ENCODE measurements at regions not wholly inside any gene's neighbourhood (a gene's known extent, or its start where the extent isn't known, plus 50 kb on each side); places are given as distances from the start of the nearest gene placed in this dataset.
"Not testable (repeated sequence)": the region's sequence is repeated elsewhere in the genome, so short reads cannot be mapped to it uniquely, and the experiment has no call there.

- Histone ChIP-seq H3K9me3 (ENCODE audit: low read depth) (no peaks in the 10 kb centered on the region), H3K4me3 (no peak overlapping the region), H3K36me3 (no peaks in the 10 kb centered on the region), H3K27ac (no peak overlapping the region), H3K4me1 (ENCODE audit: low read depth) (no peaks in the 10 kb centered on the region), H3K27me3 (no peaks in the 10 kb centered on the region)
- no peak for DNase-seq (ENCODE audit: low read depth in 1 of 2, low spot score in 1 of 2)
- TF ChIP-seq CTCF (IDR thresholded peaks at IDR 0.05; ENCODE audit: low read depth, low read length), result no peak
Observed at GRCh38 chr6:60891606-60892005, 1394.4 kb downstream of the KHDRBS2 start.

- not testable (repeated sequence) for H3K9me3 ChIP-seq (ENCODE audit: low read depth); H3K27me3 ChIP-seq; H3K4me3 ChIP-seq; H3K27ac ChIP-seq; H3K4me1 ChIP-seq (ENCODE audit: low read depth); DNase-seq (ENCODE audit: low read depth in 1 of 2, low spot score in 1 of 2); H3K36me3 ChIP-seq
Observed at GRCh38 chr6:60877396-60877795, 1408.6 kb downstream of the KHDRBS2 start.

GRCh38 chr6:60870779-60871178, 1415.2 kb downstream of the KHDRBS2 start:
- H3K27me3 ChIP-seq; H3K4me3 ChIP-seq; H3K27ac ChIP-seq; H3K9me3 ChIP-seq (ENCODE audit: low read depth); H3K36me3 ChIP-seq; H3K4me1 ChIP-seq (ENCODE audit: low read depth); DNase-seq (ENCODE audit: low read depth in 1 of 2, low spot score in 1 of 2): not testable (repeated sequence)

GRCh38 chr6:60867548-60867947, 1418.5 kb downstream of the KHDRBS2 start:
- no peaks in the 10 kb centered on the region for H3K36me3 ChIP-seq
- DNase-seq (ENCODE audit: low read depth in 1 of 2, low spot score in 1 of 2), result no peak
- no peak overlapping the region for H3K4me3 ChIP-seq
- no peaks in the 10 kb centered on the region for H3K27me3 ChIP-seq
- H3K4me1 ChIP-seq (ENCODE audit: low read depth), result no peaks in the 10 kb centered on the region
- no peak for TF ChIP-seq CTCF (IDR thresholded peaks at IDR 0.05; ENCODE audit: low read depth, low read length)
- no peak overlapping the region for H3K27ac ChIP-seq
- H3K9me3 ChIP-seq (ENCODE audit: low read depth), result no peaks in the 10 kb centered on the region

GRCh38 chr6:60843175-60843982, 1442.6 kb downstream of the KHDRBS2 start:
- not testable (repeated sequence) for H3K36me3 ChIP-seq; H3K4me1 ChIP-seq (ENCODE audit: low read depth); H3K4me3 ChIP-seq; H3K9me3 ChIP-seq (ENCODE audit: low read depth); H3K27me3 ChIP-seq
- DNase-seq (ENCODE audit: low read depth in 1 of 2, low spot score in 1 of 2), result peak in 1 of 2 donors; percentile 33
- peak overlapping the region; percentile 34 for H3K27ac ChIP-seq

GRCh38 chr6:60830726-60831125, 1455.3 kb downstream of the KHDRBS2 start:
- H3K4me3 ChIP-seq; H3K27ac ChIP-seq; H3K27me3 ChIP-seq; H3K4me1 ChIP-seq (ENCODE audit: low read depth); H3K36me3 ChIP-seq; DNase-seq (ENCODE audit: low read depth in 1 of 2, low spot score in 1 of 2); H3K9me3 ChIP-seq (ENCODE audit: low read depth): not testable (repeated sequence)

- H3K4me1 ChIP-seq (ENCODE audit: low read depth), result peaks cover 12% of the 10 kb centered on the region
- H3K9me3 ChIP-seq (ENCODE audit: low read depth); H3K4me3 ChIP-seq; H3K36me3 ChIP-seq; DNase-seq (ENCODE audit: low read depth in 1 of 2, low spot score in 1 of 2); H3K27ac ChIP-seq; H3K27me3 ChIP-seq: not testable (repeated sequence)
Observed at GRCh38 chr6:60822597-60822996, 1463.4 kb downstream of the KHDRBS2 start.

- not testable (repeated sequence) for H3K27me3 ChIP-seq; H3K27ac ChIP-seq; H3K9me3 ChIP-seq (ENCODE audit: low read depth); H3K36me3 ChIP-seq; H3K4me3 ChIP-seq; DNase-seq (ENCODE audit: low read depth in 1 of 2, low spot score in 1 of 2)
- peaks cover 12% of the 10 kb centered on the region for H3K4me1 ChIP-seq (ENCODE audit: low read depth)
Observed at GRCh38 chr6:60818072-60818471, 1468.0 kb downstream of the KHDRBS2 start.

GRCh38 chr6:60814784-60815183, 1471.2 kb downstream of the KHDRBS2 start:
- not testable (repeated sequence) for H3K27me3 ChIP-seq; H3K27ac ChIP-seq; H3K4me1 ChIP-seq (ENCODE audit: low read depth); H3K9me3 ChIP-seq (ENCODE audit: low read depth); H3K36me3 ChIP-seq; H3K4me3 ChIP-seq; DNase-seq (ENCODE audit: low read depth in 1 of 2, low spot score in 1 of 2)

- H3K27me3 ChIP-seq; DNase-seq (ENCODE audit: low read depth in 1 of 2, low spot score in 1 of 2); H3K4me3 ChIP-seq; H3K27ac ChIP-seq; H3K36me3 ChIP-seq; H3K9me3 ChIP-seq (ENCODE audit: low read depth); H3K4me1 ChIP-seq (ENCODE audit: low read depth): not testable (repeated sequence)
Observed at GRCh38 chr6:60813897-60814596, 1472.0 kb downstream of the KHDRBS2 start.

GRCh38 chr6:60810216-60810615, 1475.8 kb downstream of the KHDRBS2 start:
- H3K9me3 ChIP-seq (ENCODE audit: low read depth); H3K36me3 ChIP-seq; H3K27me3 ChIP-seq; DNase-seq (ENCODE audit: low read depth in 1 of 2, low spot score in 1 of 2); H3K4me1 ChIP-seq (ENCODE audit: low read depth); H3K4me3 ChIP-seq; H3K27ac ChIP-seq: not testable (repeated sequence)

GRCh38 chr6:60799146-60799545, 1486.9 kb downstream of the KHDRBS2 start:
- DNase-seq (ENCODE audit: low read depth in 1 of 2, low spot score in 1 of 2), result peak in 1 of 2 donors; percentile 0
- H3K36me3 ChIP-seq; H3K27ac ChIP-seq; H3K9me3 ChIP-seq (ENCODE audit: low read depth); H3K27me3 ChIP-seq; H3K4me1 ChIP-seq (ENCODE audit: low read depth); H3K4me3 ChIP-seq: not testable (repeated sequence)

All from cardiac muscle cell (in vitro differentiated cells and primary cell).